Activated CD4-positive, alpha-beta T cell treated with anti-CD3 and anti-CD28 coated beads, Interleukin-10, Interleukin-2, amounts not matched to agents 100 ng/mL and 50 ng/mL, durations not matched to agents 16 hours and 8 hours (primary cell): ENCODE measurements at regions not wholly inside any gene's neighbourhood (a gene's known extent, or its start where the extent isn't known, plus 50 kb on each side); places are given as distances from the start of the nearest gene placed in this dataset.
A peak's percentile ranks its signal among the peaks of the same experiment; 100 is the strongest.

Experiments
- DNase-seq: peaks from one replicate; pipeline ENCODE4 v3.0.0-alpha.2; 2020

DNA sequence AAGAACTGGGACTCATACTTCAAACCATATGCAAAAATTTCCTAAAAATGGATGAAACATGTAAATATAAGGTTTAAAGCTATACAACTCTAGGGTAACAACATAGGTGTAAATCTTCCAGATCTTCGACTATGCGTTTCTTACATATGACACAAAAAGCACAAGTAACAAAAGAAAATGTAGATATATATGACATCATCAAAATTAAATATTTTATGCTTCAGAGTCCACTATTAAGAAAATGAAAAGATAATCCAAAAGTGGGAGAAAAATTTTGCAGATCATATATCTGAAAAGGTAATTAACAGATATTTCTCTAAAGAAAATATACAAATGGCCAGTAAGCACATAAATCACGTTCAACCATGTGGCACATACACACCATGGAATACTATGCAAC lies 164.2 kb upstream of the ACTRT1 start:
- DNase-seq, result no peak

DNA sequence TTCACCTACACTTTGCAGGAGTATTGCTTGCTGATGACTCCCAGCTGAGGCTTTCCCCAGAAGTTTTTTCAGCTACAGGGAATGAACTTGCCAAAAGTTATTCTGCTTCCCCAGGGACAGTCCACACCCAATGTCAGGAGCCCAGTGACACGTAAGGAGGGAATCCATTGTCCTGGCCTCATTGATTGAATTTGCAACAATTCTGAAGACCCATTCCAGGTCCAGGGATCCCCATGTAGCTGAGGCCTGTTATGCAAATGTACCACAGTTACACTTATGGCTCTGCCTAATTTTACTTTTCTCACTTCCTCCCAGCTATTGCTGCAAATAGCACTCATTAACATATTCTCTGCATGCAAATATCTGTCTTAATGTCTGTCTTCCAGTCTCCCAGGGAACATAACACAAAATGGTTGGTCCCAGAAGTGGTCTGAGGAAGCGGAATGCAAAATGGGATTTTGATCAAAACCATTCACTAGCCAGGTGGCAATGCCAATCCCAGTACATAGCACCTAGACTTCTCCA lies 113.7 kb upstream of the ACTRT1 start:
- DNase-seq, result no peak

DNA sequence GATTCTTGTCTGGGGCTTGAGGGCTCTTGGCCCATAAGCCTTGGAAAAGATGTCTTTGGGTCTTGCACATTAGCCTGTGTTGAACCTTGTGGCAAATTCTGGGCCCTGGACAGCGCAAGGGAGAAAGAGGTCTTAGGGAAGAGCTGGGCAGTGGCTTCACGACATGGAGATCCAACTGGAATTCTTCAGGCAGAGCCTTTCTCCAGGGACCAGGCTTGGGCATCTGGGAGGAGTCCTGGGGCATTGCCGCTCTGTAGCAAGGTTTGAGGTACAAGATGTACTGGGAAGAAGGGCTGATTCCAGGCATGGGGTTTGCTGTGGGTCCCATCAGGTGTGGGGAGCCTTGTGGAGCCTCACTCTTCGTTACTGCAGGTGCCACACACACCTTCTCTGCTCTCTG lies 104.0 kb upstream of the ACTRT1 start:
- DNase-seq, result no peak

DNA sequence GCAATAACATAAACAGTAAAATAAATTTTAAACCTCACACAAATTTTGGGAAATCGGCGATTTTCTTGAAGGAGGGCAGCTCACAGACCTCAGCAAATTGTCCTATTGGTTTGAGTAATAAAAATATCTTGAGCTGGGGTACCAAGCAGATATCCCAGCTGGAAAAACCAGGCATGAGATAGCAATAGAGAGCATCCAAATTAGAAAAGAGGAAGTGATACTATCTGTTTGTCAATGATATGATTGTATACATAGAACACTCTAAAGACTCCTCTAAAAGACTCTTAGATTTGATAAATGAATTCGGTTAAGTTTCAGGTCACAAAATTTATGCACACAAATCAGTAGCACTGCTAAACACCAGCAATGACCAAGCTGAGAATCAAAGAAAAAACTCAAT lies 90.5 kb upstream of the ACTRT1 start:
- DNase-seq, result no peak

DNA sequence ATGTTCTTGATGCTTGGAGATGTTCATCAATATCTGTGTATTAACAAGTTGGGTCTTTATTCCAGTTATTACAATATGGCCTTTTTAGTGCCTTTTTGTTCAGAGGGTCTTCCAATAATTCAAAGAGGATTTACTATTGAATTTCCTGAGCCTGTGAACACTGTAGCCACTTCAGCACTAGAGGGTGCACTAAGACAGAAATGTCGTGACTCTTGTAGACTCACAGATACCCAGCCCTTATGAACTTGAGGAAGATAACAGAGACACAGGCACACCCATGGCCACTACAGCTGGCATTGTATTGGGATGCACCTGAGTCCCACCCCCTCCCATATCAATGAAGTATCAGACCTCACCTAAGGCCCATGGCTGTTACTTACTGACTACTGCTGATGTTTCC lies 54.4 kb upstream of the ACTRT1 start:
- DNase-seq, result peak; percentile 7

DNA sequence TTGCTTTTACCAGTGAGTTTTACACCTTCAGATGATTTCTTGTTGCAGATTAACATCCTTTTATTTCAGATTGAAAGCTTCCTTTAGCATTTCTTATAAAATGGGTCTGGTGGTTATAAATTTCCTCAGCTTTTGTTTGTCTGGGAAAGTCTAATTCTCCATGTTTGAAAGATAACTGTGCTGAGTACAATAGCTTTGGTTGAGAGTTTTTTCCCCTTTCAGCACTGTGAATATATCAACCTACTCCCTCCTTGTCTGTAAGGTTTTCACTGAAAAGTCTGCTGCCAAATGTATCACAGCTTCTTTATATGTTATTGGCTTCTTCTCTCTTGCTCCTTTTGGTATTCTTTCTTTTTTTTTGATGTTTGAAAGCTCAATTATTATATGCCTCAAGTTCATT lies 53.5 kb upstream of the ACTRT1 start:
- DNase-seq, result no peak
